ENCODE measurements at regions not wholly inside any gene's neighbourhood (a gene's known extent, or its start where the extent isn't known, plus 50 kb on each side); places are given as distances from the start of the nearest gene placed in this dataset.

GRCh38 chr4:124483048-124483906 is 229.3 kb downstream of the ANKRD50 start:
- Histone ChIP-seq H3K27me3 (ENCODE audit: control insufficient read depth in 1 of 2, insufficient read depth in 2 of 2, low read length in 2 of 2) (no peaks in the 10 kb centered on the region), H3K27ac (ENCODE audit: low read depth in 2 of 2, low read length in 1 of 2) (no peak overlapping the region), H3K9me3 (ENCODE audit: control insufficient read depth in 2 of 2, insufficient read depth in 1 of 2, low read depth in 1 of 2, low read length in 1 of 2) (no peaks in the 10 kb centered on the region), H3K4me1 (ENCODE audit: control insufficient read depth in 2 of 2, insufficient read depth in 2 of 2, low read length in 1 of 2) (no peaks in the 10 kb centered on the region), H3K36me3 (ENCODE audit: control insufficient read depth in 2 of 2, insufficient read depth in 2 of 2, low read length in 1 of 2) (no peaks in the 10 kb centered on the region), H3K4me3 (ENCODE audit: low read depth in 1 of 2, low read length in 2 of 2) (no peak overlapping the region)
- 51 to 69% methylated on average over 6 of the region's 6 CpGs for WGBS, 2 donors

DNA sequence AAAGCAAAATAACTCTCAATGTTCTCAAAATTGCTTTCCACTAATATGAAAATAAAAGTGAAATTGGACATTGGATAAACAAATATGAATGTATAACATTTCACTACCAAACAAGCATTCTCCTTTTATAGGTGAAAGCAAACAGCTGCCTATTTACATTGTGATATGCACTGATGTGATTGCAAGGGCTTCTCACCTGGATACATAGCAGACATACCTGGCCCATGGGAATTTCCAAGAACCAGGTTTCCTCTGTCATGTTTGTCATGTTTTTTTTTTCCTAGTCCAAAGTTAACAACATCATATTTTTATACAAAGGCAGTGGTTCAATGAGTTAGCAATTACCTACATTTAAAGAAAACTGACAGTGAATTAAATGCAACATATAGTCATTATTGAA is 228.5 kb downstream of the ANKRD50 start:
- Histone ChIP-seq H3K27me3 (ENCODE audit: control insufficient read depth in 1 of 2, insufficient read depth in 2 of 2, low read length in 2 of 2) (no peaks in the 10 kb centered on the region), H3K9me3 (ENCODE audit: control insufficient read depth in 2 of 2, insufficient read depth in 1 of 2, low read depth in 1 of 2, low read length in 1 of 2) (no peaks in the 10 kb centered on the region), H3K4me1 (ENCODE audit: control insufficient read depth in 2 of 2, insufficient read depth in 2 of 2, low read length in 1 of 2) (no peaks in the 10 kb centered on the region), H3K36me3 (ENCODE audit: control insufficient read depth in 2 of 2, insufficient read depth in 2 of 2, low read length in 1 of 2) (no peaks in the 10 kb centered on the region), H3K4me3 (ENCODE audit: low read depth in 1 of 2, low read length in 2 of 2) (no peak overlapping the region), H3K27ac (ENCODE audit: low read depth in 2 of 2, low read length in 1 of 2) (no peak overlapping the region)

- Histone ChIP-seq H3K36me3 (ENCODE audit: control insufficient read depth in 2 of 2, insufficient read depth in 2 of 2, low read length in 1 of 2) (no peaks in the 10 kb centered on the region), H3K4me1 (ENCODE audit: control insufficient read depth in 2 of 2, insufficient read depth in 2 of 2, low read length in 1 of 2) (no peaks in the 10 kb centered on the region), H3K9me3 (ENCODE audit: control insufficient read depth in 2 of 2, insufficient read depth in 1 of 2, low read depth in 1 of 2, low read length in 1 of 2) (no peaks in the 10 kb centered on the region), H3K27ac (ENCODE audit: low read depth in 2 of 2, low read length in 1 of 2) (no peak overlapping the region), H3K4me3 (ENCODE audit: low read depth in 1 of 2, low read length in 2 of 2) (no peak overlapping the region), H3K27me3 (ENCODE audit: control insufficient read depth in 1 of 2, insufficient read depth in 2 of 2, low read length in 2 of 2) (no peaks in the 10 kb centered on the region)
- WGBS, 2 donors = 89 to 91% methylated on average over 2 of the region's 2 CpGs
Observed at GRCh38 chr4:124484940-124485339, 227.6 kb downstream of the ANKRD50 start.

- Histone ChIP-seq H3K4me3 (ENCODE audit: low read depth in 1 of 2, low read length in 2 of 2) (no peak overlapping the region), H3K4me1 (ENCODE audit: control insufficient read depth in 2 of 2, insufficient read depth in 2 of 2, low read length in 1 of 2) (no peaks in the 10 kb centered on the region), H3K27me3 (ENCODE audit: control insufficient read depth in 1 of 2, insufficient read depth in 2 of 2, low read length in 2 of 2) (no peaks in the 10 kb centered on the region), H3K9me3 (ENCODE audit: control insufficient read depth in 2 of 2, insufficient read depth in 1 of 2, low read depth in 1 of 2, low read length in 1 of 2) (no peaks in the 10 kb centered on the region), H3K36me3 (ENCODE audit: control insufficient read depth in 2 of 2, insufficient read depth in 2 of 2, low read length in 1 of 2) (no peaks in the 10 kb centered on the region), H3K27ac (ENCODE audit: low read depth in 2 of 2, low read length in 1 of 2) (no peak overlapping the region)
- WGBS, 2 donors = 93 to 95% methylated on average over 2 of the region's 2 CpGs
Observed at GRCh38 chr4:124486423-124486822, 226.1 kb downstream of the ANKRD50 start.

DNA sequence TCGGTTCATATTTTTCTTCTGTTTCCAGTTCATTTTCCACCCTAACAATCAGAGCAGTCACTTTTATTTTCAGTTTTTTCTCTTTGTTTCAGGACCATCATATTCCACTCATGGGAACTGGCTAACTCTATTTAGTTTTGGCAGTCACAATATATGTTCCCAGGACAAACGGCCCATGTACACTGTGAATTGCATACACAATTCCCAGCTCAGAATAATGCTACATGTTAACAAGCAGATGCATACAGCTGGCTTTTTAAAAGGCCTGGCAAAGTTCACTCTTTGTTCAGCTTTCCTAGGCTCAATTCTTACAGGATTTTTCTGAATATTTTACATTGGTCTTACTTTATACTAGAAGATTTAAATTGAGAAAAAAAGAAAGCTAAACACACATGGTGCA is 224.9 kb downstream of the ANKRD50 start:
- no peaks in the 10 kb centered on the region for H3K4me1 ChIP-seq (ENCODE audit: control insufficient read depth in 2 of 2, insufficient read depth in 2 of 2, low read length in 1 of 2)
- no peaks in the 10 kb centered on the region for H3K9me3 ChIP-seq (ENCODE audit: control insufficient read depth in 2 of 2, insufficient read depth in 1 of 2, low read depth in 1 of 2, low read length in 1 of 2)
- no peak overlapping the region for H3K4me3 ChIP-seq (ENCODE audit: low read depth in 1 of 2, low read length in 2 of 2)
- H3K36me3 ChIP-seq (ENCODE audit: control insufficient read depth in 2 of 2, insufficient read depth in 2 of 2, low read length in 1 of 2) = no peaks in the 10 kb centered on the region
- WGBS, 2 donors = 72 to 76% methylated on average over 2 of the region's 2 CpGs
- H3K27ac ChIP-seq (ENCODE audit: low read depth in 2 of 2, low read length in 1 of 2) = no peak overlapping the region
- no peaks in the 10 kb centered on the region for H3K27me3 ChIP-seq (ENCODE audit: control insufficient read depth in 1 of 2, insufficient read depth in 2 of 2, low read length in 2 of 2)

DNA sequence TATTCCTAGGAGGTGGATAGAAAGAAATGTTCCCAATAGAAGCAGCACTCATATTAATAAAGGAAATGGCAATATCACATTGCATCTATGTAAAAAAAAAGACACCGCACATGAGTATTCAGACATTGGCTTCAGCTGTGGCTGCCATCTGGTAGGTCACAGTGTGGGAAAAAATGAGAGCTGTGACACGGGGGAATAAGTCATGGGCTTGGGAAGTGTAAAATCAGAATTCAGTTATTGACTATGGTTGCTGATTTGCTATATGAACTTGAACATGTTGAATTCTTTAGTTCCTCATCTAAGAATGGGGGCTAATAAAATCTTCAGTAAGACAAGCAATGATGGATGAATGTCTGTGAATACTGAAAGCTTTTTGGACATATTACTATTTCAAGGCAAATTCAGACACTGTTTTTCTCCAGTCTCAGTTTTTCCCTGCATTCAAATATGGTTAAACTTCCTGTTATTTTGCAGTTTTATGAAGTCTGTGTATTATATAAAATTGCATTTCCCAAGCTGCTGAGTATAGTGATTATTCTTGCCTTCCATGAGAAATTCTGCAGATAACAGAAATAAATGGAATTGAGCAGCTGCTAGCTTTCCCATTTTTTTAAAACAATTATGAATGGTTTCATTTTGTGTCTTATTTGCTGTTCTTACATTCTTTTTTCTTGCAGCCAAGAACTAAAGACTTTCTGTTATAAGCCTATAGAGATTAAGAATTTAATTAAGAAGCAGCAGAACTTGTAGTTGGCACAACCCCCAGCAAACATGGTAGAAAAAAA is 221.0 kb downstream of the ANKRD50 start:
- no peaks in the 10 kb centered on the region for H3K36me3 ChIP-seq (ENCODE audit: control insufficient read depth in 2 of 2, insufficient read depth in 2 of 2, low read length in 1 of 2)
- no peaks in the 10 kb centered on the region for H3K27me3 ChIP-seq (ENCODE audit: control insufficient read depth in 1 of 2, insufficient read depth in 2 of 2, low read length in 2 of 2)
- no peak overlapping the region for H3K4me3 ChIP-seq (ENCODE audit: low read depth in 1 of 2, low read length in 2 of 2)
- no peaks in the 10 kb centered on the region for H3K4me1 ChIP-seq (ENCODE audit: control insufficient read depth in 2 of 2, insufficient read depth in 2 of 2, low read length in 1 of 2)
- WGBS, 2 donors = 70 to 82% methylated on average over 2 of the region's 2 CpGs
- H3K9me3 ChIP-seq (ENCODE audit: control insufficient read depth in 2 of 2, insufficient read depth in 1 of 2, low read depth in 1 of 2, low read length in 1 of 2) = no peaks in the 10 kb centered on the region
- H3K27ac ChIP-seq (ENCODE audit: low read depth in 2 of 2, low read length in 1 of 2) = no peak overlapping the region

DNA sequence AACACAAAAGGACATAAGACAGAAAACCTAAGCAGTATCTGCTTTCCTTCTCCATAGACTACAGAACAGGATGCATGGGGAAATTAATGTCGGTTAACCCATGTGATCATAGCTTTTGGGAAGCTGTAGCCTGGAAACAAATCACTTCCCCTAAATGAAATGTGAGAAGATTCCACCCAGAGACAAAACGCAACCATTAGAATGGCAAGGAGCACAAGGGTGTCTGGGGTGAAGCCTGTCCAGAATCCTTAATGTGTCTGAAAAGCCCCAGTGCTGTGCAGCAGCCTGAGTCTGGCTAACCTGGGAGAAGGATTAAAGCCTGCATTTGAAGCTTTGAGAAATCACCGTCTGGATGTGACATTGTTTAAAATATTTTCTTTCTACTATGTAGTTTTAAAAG is 213.3 kb downstream of the ANKRD50 start:
- H3K27ac ChIP-seq (ENCODE audit: low read depth in 2 of 2, low read length in 1 of 2) = no peak overlapping the region
- H3K4me3 ChIP-seq (ENCODE audit: low read depth in 1 of 2, low read length in 2 of 2) = no peak overlapping the region
- no peaks in the 10 kb centered on the region for H3K9me3 ChIP-seq (ENCODE audit: control insufficient read depth in 2 of 2, insufficient read depth in 1 of 2, low read depth in 1 of 2, low read length in 1 of 2)
- no peaks in the 10 kb centered on the region for H3K4me1 ChIP-seq (ENCODE audit: control insufficient read depth in 2 of 2, insufficient read depth in 2 of 2, low read length in 1 of 2)
- H3K36me3 ChIP-seq (ENCODE audit: control insufficient read depth in 2 of 2, insufficient read depth in 2 of 2, low read length in 1 of 2) = no peaks in the 10 kb centered on the region
- 59 to 62% methylated on average over 3 of the region's 3 CpGs for WGBS, 2 donors
- H3K27me3 ChIP-seq (ENCODE audit: control insufficient read depth in 1 of 2, insufficient read depth in 2 of 2, low read length in 2 of 2) = no peaks in the 10 kb centered on the region

DNA sequence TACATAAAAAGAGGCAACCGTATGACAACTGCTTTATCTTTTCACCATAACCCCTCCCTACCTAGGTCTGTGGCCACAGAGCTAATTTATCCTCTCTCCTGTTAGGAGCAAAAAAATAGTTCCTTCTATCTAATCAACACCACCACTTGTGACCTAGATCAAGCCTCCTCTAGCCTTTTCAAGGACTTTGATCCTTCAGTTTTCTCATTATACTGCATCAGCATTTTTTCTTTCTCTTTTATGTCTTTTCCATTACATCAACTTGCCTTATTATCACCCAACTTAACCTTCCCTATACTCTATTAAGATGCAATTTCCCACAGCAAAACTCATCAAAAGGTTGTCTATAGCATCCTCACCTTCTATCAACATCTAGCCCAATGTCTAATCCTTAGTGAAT is 211.0 kb downstream of the ANKRD50 start:
- WGBS, 2 donors = 67 to 94% methylated on average over 1 of the region's 1 CpG
- no peaks in the 10 kb centered on the region for H3K27me3 ChIP-seq (ENCODE audit: control insufficient read depth in 1 of 2, insufficient read depth in 2 of 2, low read length in 2 of 2)

GRCh38 chr4:124504431-124504830 is 208.1 kb downstream of the ANKRD50 start:
- Histone ChIP-seq H3K27me3 (ENCODE audit: control insufficient read depth in 1 of 2, insufficient read depth in 2 of 2, low read length in 2 of 2) (no peaks in the 10 kb centered on the region), H3K4me1 (ENCODE audit: control insufficient read depth in 2 of 2, insufficient read depth in 2 of 2, low read length in 1 of 2) (no peaks in the 10 kb centered on the region), H3K4me3 (ENCODE audit: low read depth in 1 of 2, low read length in 2 of 2) (no peak overlapping the region), H3K27ac (ENCODE audit: low read depth in 2 of 2, low read length in 1 of 2) (no peak overlapping the region), H3K36me3 (ENCODE audit: control insufficient read depth in 2 of 2, insufficient read depth in 2 of 2, low read length in 1 of 2) (no peaks in the 10 kb centered on the region), H3K9me3 (ENCODE audit: control insufficient read depth in 2 of 2, insufficient read depth in 1 of 2, low read depth in 1 of 2, low read length in 1 of 2) (no peaks in the 10 kb centered on the region)
- 50 to 61% methylated on average over 2 of the region's 2 CpGs for WGBS, 2 donors

More for the DNA sequence above, 211.0 kb downstream of the ANKRD50 start:
- Histone ChIP-seq H3K9me3 (ENCODE audit: control insufficient read depth in 2 of 2, insufficient read depth in 1 of 2, low read depth in 1 of 2, low read length in 1 of 2) (no peaks in the 10 kb centered on the region), H3K4me1 (ENCODE audit: control insufficient read depth in 2 of 2, insufficient read depth in 2 of 2, low read length in 1 of 2) (no peaks in the 10 kb centered on the region), H3K4me3 (ENCODE audit: low read depth in 1 of 2, low read length in 2 of 2) (no peak overlapping the region), H3K27ac (ENCODE audit: low read depth in 2 of 2, low read length in 1 of 2) (no peak overlapping the region), H3K36me3 (ENCODE audit: control insufficient read depth in 2 of 2, insufficient read depth in 2 of 2, low read length in 1 of 2) (no peaks in the 10 kb centered on the region)
